HFFc6 (cell line): ENCODE measurements at regions not wholly inside any gene's neighbourhood (a gene's known extent, or its start where the extent isn't known, plus 50 kb on each side); places are given as distances from the start of the nearest gene placed in this dataset.

Source experiments
- DNase-seq: peaks from one replicate; pipeline ENCODE4 v3.0.0-alpha.2; 2018
- H3K27ac Mint-ChIP-seq: 2 replicates; pipeline ENCODE4 v1.8.0; 2020; ENCODE audit warnings: mild to moderate bottlenecking, mixed read lengths
- H3K27me3 Mint-ChIP-seq: 2 replicates; pipeline ENCODE4 v1.8.0; 2021; ENCODE audit warnings: mild to moderate bottlenecking, moderate library complexity, mixed read lengths; ENCODE audit not compliant: insufficient read depth
- H3K36me3 Mint-ChIP-seq: 2 replicates; pipeline ENCODE4 v1.8.0; 2021; ENCODE audit warnings: low read depth, mixed read lengths
- H3K4me1 Mint-ChIP-seq: 2 replicates; pipeline ENCODE4 v1.8.0; 2020; ENCODE audit warnings: low read depth, mixed read lengths
- H3K4me3 Mint-ChIP-seq: 2 replicates; pipeline ENCODE4 v1.8.0; 2020; ENCODE audit warnings: mild to moderate bottlenecking, moderate library complexity, mixed read lengths
- H3K9me3 Mint-ChIP-seq: 2 replicates; pipeline ENCODE4 v1.8.0; 2020; ENCODE audit warnings: mild to moderate bottlenecking, mixed read lengths
- TF ChIP-seq, protein P1 (sequence below): fragments of 200-600 bp; sonication (generic); IDR thresholded peaks from 2 replicates; pipeline ENCODE4 v1.5.0; 2021; ENCODE audit warnings: antibody characterized with exemption, mild to moderate bottlenecking

DNA sequence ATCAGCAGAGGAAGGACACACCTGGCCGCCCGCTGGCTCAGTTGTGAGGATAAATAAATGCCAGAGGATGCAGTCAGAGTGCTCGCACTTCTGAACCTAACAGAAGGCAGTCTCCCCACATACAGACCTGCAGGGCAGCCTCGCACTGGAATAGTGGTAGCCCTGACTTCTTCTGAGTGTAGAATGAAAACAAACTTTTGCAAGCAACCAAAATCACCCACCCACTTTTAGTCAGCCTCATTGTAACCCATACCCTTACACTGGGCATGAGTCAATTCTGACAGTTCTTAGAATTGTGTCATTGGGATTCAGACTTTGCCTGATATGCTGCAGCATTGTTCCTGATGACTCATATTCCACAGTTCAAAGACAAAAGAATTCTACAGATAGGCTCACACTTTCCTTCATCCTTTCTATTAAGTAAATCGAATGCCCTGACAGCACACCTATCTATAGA lies 167.0 kb upstream of the CDK1 start:
- no peak overlapping the region for H3K27ac Mint-ChIP-seq
- H3K4me3 Mint-ChIP-seq: no peak overlapping the region
- H3K9me3 Mint-ChIP-seq: no peaks in the 10 kb centered on the region
- peaks cover 6% of the 10 kb centered on the region for H3K27me3 Mint-ChIP-seq
- H3K36me3 Mint-ChIP-seq: no peaks in the 10 kb centered on the region
- TF ChIP-seq, protein P1, sequence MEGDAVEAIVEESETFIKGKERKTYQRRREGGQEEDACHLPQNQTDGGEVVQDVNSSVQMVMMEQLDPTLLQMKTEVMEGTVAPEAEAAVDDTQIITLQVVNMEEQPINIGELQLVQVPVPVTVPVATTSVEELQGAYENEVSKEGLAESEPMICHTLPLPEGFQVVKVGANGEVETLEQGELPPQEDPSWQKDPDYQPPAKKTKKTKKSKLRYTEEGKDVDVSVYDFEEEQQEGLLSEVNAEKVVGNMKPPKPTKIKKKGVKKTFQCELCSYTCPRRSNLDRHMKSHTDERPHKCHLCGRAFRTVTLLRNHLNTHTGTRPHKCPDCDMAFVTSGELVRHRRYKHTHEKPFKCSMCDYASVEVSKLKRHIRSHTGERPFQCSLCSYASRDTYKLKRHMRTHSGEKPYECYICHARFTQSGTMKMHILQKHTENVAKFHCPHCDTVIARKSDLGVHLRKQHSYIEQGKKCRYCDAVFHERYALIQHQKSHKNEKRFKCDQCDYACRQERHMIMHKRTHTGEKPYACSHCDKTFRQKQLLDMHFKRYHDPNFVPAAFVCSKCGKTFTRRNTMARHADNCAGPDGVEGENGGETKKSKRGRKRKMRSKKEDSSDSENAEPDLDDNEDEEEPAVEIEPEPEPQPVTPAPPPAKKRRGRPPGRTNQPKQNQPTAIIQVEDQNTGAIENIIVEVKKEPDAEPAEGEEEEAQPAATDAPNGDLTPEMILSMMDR: no peak
- DNase-seq: peak; percentile 37
- peaks cover 9% of the 10 kb centered on the region for H3K4me1 Mint-ChIP-seq

DNA sequence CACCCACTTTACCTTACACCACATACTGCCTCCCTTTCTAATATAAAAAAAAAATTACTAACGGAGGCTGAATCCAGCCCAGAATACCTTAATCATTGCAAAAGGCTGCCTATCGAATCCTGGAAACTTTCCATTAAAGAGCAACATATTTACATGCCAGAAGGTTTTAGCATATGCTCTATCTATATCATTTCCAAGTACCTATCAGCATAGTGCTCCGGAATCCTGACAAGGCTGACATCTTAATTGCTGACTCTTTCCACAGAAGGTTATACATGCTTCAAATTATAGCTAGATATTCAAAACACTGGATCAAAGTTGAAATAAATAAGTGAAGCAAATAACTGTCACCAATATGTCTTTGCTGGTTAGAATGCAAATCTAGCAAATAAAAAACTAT lies 170.9 kb upstream of the CDK1 start:
- DNase-seq: no peak
- H3K36me3 Mint-ChIP-seq: no peaks in the 10 kb centered on the region
- peaks cover 9% of the 10 kb centered on the region for H3K4me1 Mint-ChIP-seq
- no peak overlapping the region for H3K27ac Mint-ChIP-seq
- TF ChIP-seq, protein P1: no peak
- H3K27me3 Mint-ChIP-seq: peaks cover 9% of the 10 kb centered on the region; the same call in 1 of the 2 replicates
- H3K9me3 Mint-ChIP-seq: no peaks in the 10 kb centered on the region
- H3K4me3 Mint-ChIP-seq: no peak overlapping the region

DNA sequence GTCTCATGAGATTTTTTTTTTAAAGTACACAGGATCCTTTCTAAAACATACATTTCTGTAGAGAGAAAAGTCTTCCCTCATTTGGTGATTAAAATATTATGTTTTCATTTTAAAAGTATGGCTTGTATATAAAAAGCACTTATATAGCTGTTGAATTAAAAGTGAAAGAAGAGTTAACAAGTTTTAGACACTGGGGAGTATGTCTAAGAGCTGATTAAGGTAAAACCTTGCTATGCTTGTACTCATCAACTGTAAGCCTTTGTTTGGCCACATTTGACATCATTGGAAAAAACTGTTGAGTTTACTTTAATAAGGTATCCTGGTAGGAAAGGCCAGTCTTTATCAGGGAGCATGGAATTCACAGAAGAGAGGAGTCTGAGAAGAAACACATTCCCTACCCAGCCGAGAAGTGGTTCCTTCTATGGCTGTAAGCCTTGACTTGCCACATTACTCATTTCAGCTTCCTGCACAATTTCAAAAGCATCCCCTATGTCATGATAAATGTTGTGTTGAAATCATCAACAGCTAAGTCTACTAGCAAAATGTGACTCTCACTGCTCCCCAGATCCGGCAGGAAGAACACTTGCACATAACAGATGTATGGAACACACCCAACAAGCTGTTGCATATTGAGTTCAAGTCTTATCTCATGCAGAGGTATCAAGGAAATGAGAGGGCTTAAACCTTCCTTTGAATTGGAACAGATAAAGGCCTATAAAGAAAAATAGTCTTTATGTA lies 171.8 kb upstream of the CDK1 start:
- DNase-seq: no peak
- H3K4me3 Mint-ChIP-seq: no peak overlapping the region
- H3K4me1 Mint-ChIP-seq: peaks cover 6% of the 10 kb centered on the region

DNA sequence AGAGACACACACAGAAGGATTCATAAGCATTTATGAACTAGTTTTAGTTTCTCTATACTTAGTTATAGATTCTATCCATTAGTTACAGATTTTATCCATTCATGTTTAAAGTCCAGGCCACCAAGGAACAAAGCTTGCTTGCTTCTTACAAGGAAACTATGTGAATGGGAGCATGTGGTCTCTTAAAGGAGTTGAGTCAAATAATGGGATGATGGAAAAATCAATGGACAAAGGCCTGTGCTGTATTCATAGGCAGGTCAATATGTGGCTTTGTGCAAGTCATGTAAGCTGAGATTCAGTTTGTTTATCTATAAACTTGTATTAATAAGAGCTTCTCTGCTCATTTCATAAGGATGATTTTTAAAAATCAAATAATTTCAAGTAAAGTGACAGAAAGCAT lies 172.8 kb upstream of the CDK1 start:
- Mint-ChIP-seq H3K4me1 (no peaks in the 10 kb centered on the region), H3K27me3 (peaks cover 8% of the 10 kb centered on the region; the same call in 1 of the 2 replicates), H3K4me3 (no peak overlapping the region), H3K9me3 (no peaks in the 10 kb centered on the region), H3K27ac (no peak overlapping the region), H3K36me3 (no peaks in the 10 kb centered on the region)
- DNase-seq: no peak
- TF ChIP-seq, protein P1: no peak

More for the DNA sequence above, 171.8 kb upstream of the CDK1 start:
- TF ChIP-seq, protein P1: no peak
- Mint-ChIP-seq H3K36me3 (no peaks in the 10 kb centered on the region), H3K27ac (no peak overlapping the region), H3K9me3 (no peaks in the 10 kb centered on the region), H3K27me3 (peaks cover 8% of the 10 kb centered on the region; the same call in 1 of the 2 replicates)

DNA sequence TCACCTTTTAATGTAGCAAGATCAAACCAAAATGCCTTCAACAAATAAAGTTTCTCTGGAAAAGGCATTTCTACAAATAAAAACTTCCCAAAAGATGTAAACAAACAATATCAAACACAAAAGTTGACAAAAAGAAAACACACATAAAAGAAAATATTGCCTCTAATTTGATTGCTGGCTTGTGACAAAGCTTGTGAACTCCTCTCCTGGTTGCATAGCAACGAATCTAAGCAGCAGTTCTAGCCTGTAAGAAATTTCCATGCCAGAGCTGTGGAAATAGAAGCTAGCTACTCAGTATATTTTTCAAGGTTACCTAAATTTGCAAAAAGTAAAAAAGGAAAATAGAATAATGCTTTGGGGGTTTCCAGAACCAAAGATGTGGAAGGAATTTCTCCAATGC lies 173.9 kb upstream of the CDK1 start:
- Mint-ChIP-seq H3K36me3 (no peaks in the 10 kb centered on the region), H3K9me3 (no peaks in the 10 kb centered on the region), H3K4me3 (no peak overlapping the region), H3K4me1 (no peaks in the 10 kb centered on the region), H3K27ac (no peak overlapping the region), H3K27me3 (peaks cover 8% of the 10 kb centered on the region; the same call in 1 of the 2 replicates)
- TF ChIP-seq, protein P1: no peak
- DNase-seq: no peak
